ENCODE measurements at regions not wholly inside any gene's neighbourhood (a gene's known extent, or its start where the extent isn't known, plus 50 kb on each side); places are given as distances from the start of the nearest gene placed in this dataset.

DNA sequence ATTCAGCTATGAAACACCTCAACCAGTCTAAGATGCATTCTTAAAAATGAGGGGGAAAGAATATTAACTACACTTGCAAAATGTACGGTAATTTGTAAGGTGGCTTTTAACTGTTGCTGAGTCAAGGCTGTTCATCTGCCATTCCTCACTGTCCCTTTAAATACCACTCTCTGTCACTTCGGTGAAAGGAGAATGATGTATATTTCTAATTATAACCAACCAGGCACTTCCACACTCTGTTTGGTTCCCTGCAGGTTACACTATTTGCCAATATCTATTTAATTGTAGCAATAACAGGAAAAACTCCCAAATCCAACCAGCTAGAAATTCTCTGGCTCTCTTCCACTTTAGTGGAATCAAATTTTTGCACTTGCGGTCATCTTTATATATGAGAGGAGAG, 70.5 kb upstream of the SLCO3A1 start:
- no peak for TF ChIP-seq FOXA1 (IDR thresholded peaks at IDR 0.05; ENCODE audit: borderline replicate concordance)
- TF ChIP-seq, protein P1, sequence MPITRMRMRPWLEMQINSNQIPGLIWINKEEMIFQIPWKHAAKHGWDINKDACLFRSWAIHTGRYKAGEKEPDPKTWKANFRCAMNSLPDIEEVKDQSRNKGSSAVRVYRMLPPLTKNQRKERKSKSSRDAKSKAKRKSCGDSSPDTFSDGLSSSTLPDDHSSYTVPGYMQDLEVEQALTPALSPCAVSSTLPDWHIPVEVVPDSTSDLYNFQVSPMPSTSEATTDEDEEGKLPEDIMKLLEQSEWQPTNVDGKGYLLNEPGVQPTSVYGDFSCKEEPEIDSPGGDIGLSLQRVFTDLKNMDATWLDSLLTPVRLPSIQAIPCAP (CRISPR knock-in tag; IDR thresholded peaks at IDR 0.05; ENCODE audit: borderline replicate concordance), result no peak
- intact Hi-C loops (cut with micrococcal nuclease) (no loop called here), in situ Hi-C loops (cut with MboI) (no loop called here)
- WGBS (ENCODE audit: insufficient coverage, low coverage, missing lambda C conversion rate), result 2% methylated on average over 3 of the region's 3 CpGs
- Histone ChIP-seq H3K9ac (ENCODE audit: insufficient read depth in 1 of 2, low read depth in 2 of 2, low read length in 2 of 2) (no peak overlapping the region), H3K79me2 (ENCODE audit: control insufficient read depth, insufficient read depth, low read length) (no peaks in the 10 kb centered on the region), H3K27me3 (ENCODE audit: control insufficient read depth in 2 of 2, insufficient read depth in 2 of 2, low read length in 2 of 2) (peaks cover 0 to 3% of the 10 kb centered on the region in 2 experiments; a peak in 1 of 5 replicates), H3K36me3 (ENCODE audit: control insufficient read depth, insufficient read depth, low read length) (no peaks in the 10 kb centered on the region), H3K9me1 (ENCODE audit: control insufficient read depth, insufficient read depth, low read length) (no peaks in the 10 kb centered on the region), H3K4me1 (replicated peaks in 1 of 2; ENCODE audit: control insufficient read depth in 2 of 2, insufficient read depth in 2 of 2, low read length in 2 of 2) (no peaks in the 10 kb centered on the region), H2AFZ (ENCODE audit: low read depth, low read length) (no peak overlapping the region), H4K20me1 (replicated peaks; ENCODE audit: control insufficient read depth, insufficient read depth, low read length) (no peaks in the 10 kb centered on the region), H3K27ac (ENCODE audit: extremely low read depth, low read depth, low read length) (no peak overlapping the region), H3K9me3 (replicated peaks; ENCODE audit: control insufficient read depth, insufficient read depth, low read depth, low read length) (no peaks in the 10 kb centered on the region), H3K4me3 (no peak overlapping the region), H3K4me2 (ENCODE audit: insufficient read depth, low read length) (no peak overlapping the region)
- ATAC-seq, result no peak
- no peak for DNase-seq (ENCODE audit: extremely low read depth in 1 of 4, low spot score in 3 of 4)
- ChIA-PET POLR2A (no interaction called here), CTCF (ENCODE audit: low intra/inter-chr PET ratio) (no interaction called here)
- BruUV-seq (replicated peaks), result no TSS peak
- FAIRE-seq, result no peak

DNA sequence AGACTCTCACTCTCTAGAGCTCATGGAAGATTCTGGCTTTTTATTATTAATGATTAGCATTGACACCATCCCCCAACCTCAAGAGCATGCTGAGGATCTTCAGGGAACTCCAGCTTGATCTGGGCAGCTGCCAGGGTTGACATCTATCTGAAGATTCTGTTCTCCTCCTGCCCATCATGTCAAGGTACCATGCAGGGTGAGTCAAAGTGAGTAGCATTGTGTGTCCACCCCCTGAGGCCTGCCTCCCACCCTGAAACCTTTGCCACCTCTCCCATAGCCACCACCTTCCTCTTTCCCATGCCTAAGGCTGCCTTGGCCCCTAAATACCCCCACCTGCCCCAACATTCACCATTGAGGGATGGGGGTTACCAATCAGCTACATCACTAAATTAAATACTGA, 70.1 kb upstream of the SLCO3A1 start:
- TF ChIP-seq SP2 (IDR thresholded peaks at IDR 0.05; ENCODE audit: extremely low read depth, low read depth, low read length, poor library complexity, severe bottlenecking), result no peak
- TF ChIP-seq, protein P2, sequence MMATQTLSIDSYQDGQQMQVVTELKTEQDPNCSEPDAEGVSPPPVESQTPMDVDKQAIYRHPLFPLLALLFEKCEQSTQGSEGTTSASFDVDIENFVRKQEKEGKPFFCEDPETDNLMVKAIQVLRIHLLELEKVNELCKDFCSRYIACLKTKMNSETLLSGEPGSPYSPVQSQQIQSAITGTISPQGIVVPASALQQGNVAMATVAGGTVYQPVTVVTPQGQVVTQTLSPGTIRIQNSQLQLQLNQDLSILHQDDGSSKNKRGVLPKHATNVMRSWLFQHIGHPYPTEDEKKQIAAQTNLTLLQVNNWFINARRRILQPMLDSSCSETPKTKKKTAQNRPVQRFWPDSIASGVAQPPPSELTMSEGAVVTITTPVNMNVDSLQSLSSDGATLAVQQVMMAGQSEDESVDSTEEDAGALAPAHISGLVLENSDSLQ (IDR thresholded peaks at IDR 0.05), result no peak
- TF ChIP-seq, protein P3, sequence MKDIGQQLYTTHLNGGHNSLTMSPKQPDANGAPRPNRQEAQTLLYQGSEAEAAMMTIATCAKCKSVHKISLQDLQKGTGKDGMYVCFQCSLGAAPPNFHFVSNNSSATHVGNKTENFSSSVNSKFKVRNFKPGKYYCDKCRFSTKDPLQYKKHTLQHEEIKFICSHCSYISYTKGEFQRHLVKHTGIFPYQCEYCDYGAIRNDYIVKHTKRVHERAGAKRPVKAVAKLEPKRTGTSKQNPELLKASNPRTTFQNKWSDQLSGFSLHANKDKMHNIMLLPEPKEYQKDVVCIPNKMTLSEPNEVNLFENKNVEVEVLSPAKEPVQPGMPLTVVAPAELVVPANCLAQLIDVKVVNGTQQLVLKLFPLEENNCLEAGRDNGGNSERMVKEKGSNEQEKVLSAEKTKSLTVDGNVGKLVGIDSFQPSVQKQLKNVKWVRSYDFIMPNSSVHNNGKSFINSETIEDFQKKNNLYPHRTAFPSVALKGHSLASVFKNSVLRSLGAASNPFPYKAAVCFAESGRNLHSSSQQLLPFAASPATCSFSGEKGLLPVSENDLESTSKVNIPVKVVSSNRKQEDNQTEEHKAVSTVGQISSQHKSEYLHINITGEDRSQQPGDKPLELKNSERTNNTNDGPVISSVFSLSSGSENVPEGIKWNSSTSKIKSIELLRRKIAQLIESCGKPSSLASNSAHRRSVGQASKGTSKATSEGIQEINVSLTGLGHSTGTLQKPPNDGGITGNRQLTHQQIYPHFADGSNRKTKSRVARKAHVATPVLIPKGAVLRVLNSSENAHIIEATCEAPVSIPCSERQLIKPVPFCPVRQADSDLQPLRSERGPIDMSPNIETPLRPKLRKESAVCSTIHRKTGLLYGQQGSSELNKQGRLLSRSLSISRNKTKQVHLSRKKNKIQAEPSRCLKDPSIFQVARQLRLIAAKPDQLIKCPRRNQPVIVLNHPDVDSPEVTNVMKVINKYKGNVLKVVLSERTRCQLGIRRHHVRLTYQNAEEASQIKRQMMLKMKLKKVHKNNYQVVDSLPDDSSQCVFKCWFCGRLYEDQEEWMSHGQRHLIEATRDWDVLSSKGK (CRISPR knock-in tag; IDR thresholded peaks at IDR 0.05), result no peak
- TF ChIP-seq, protein P4, sequence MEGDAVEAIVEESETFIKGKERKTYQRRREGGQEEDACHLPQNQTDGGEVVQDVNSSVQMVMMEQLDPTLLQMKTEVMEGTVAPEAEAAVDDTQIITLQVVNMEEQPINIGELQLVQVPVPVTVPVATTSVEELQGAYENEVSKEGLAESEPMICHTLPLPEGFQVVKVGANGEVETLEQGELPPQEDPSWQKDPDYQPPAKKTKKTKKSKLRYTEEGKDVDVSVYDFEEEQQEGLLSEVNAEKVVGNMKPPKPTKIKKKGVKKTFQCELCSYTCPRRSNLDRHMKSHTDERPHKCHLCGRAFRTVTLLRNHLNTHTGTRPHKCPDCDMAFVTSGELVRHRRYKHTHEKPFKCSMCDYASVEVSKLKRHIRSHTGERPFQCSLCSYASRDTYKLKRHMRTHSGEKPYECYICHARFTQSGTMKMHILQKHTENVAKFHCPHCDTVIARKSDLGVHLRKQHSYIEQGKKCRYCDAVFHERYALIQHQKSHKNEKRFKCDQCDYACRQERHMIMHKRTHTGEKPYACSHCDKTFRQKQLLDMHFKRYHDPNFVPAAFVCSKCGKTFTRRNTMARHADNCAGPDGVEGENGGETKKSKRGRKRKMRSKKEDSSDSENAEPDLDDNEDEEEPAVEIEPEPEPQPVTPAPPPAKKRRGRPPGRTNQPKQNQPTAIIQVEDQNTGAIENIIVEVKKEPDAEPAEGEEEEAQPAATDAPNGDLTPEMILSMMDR (IDR thresholded peaks at IDR 0.05 in 2 of 3, conservative IDR thresholded peaks at IDR 0.05 in 1 of 3; ENCODE audit: insufficient read depth in 2 of 3, low read depth in 1 of 3, low read length in 3 of 3), result no peak
- no peak for TF ChIP-seq ZNF324 (CRISPR knock-in tag; IDR thresholded peaks at IDR 0.05)
- in situ Hi-C loops (cut with MboI) (no loop called here), intact Hi-C loops (cut with micrococcal nuclease) (no loop called here)
- Histone ChIP-seq H3K27ac (ENCODE audit: extremely low read depth, low read depth, low read length) (no peak overlapping the region), H3K36me3 (ENCODE audit: control insufficient read depth, insufficient read depth, low read length) (no peaks in the 10 kb centered on the region), H3K9me3 (replicated peaks; ENCODE audit: control insufficient read depth, insufficient read depth, low read depth, low read length) (no peaks in the 10 kb centered on the region), H3K27me3 (ENCODE audit: control insufficient read depth in 2 of 2, insufficient read depth in 2 of 2, low read length in 2 of 2) (peaks cover 0 to 3% of the 10 kb centered on the region in 2 experiments; a peak in 1 of 5 replicates), H3K4me2 (ENCODE audit: insufficient read depth, low read length) (no peak overlapping the region), H3K9me1 (ENCODE audit: control insufficient read depth, insufficient read depth, low read length) (no peaks in the 10 kb centered on the region), H3K4me1 (replicated peaks in 1 of 2; ENCODE audit: control insufficient read depth in 2 of 2, insufficient read depth in 2 of 2, low read length in 2 of 2) (no peaks in the 10 kb centered on the region), H4K20me1 (replicated peaks; ENCODE audit: control insufficient read depth, insufficient read depth, low read length) (no peaks in the 10 kb centered on the region), H3K79me2 (ENCODE audit: control insufficient read depth, insufficient read depth, low read length) (no peaks in the 10 kb centered on the region), H3K4me3 (no peak overlapping the region), H3K9ac (ENCODE audit: insufficient read depth in 1 of 2, low read depth in 2 of 2, low read length in 2 of 2) (no peak overlapping the region), H2AFZ (ENCODE audit: low read depth, low read length) (no peak overlapping the region)
- ATAC-seq (no peak), DNase-seq (ENCODE audit: extremely low read depth in 1 of 4, low spot score in 3 of 4) (no peak), FAIRE-seq (no peak)
- POLR2A ChIA-PET, result no interaction called here
- CTCF ChIA-PET (ENCODE audit: low intra/inter-chr PET ratio), result no interaction called here
- no TSS peak for BruUV-seq (replicated peaks)
